K562 (cell line): ENCODE measurements at regions not wholly inside any gene's neighbourhood (a gene's known extent, or its start where the extent isn't known, plus 50 kb on each side); places are given as distances from the start of the nearest gene placed in this dataset.

Experiments
- ATAC-seq: fragments of 200-7000 bp; cut with Tn5 transposase; 3 replicates; pipeline ENCODE4 v1.9.1; 2020; ENCODE audit warnings: moderate library complexity
- BruUV-seq: library from RNA; stranded (reverse); fragments of 400-500 nt; replicated peaks from 2 replicates; lab custom pipeline; 2021; lab: Mats Ljungman, UMichigan
- CTCF ChIA-PET: fragments of 300-600 bp; formaldehyde crosslinking; extraction: SDS; loops from one replicate; lab custom pipeline; 2021; ENCODE audit warnings: low intra/inter-chr PET ratio; lab: Yijun Ruan, JAX
- POLR2A ChIA-PET: fragments of 300-600, 350-650 bp; sonication (Branson Sonifier 250); formaldehyde crosslinking; extraction: SDS; loops from one replicate; lab custom pipeline; 2021; ENCODE audit warnings: antibody characterized with exemption, inconsistent platforms; lab: Yijun Ruan, JAX
- DNase-seq, 4 experiments: peaks; one replicate each; pipeline versions ENCODE4 v3.0.0 to v3.0.0-alpha.2; 2011 to 2018; ENCODE audit warnings: low spot score in 3 of 4, mixed read lengths in 3 of 4; ENCODE audit errors: extremely low read depth in 1 of 4
- FAIRE-seq: peaks from 2 replicates; lab custom pipeline; 2011; peaks lifted over from hg19 to GRCh38; lab: Jason Lieb, UNC
- H2AFZ ChIP-seq: 2 replicates; pipeline ENCODE4 v1.6.0; 2011; ENCODE audit warnings: low read depth, low read length, control low read depth, inconsistent platforms
- H3K27ac ChIP-seq: fragments of 200-600 bp; 3 replicates; pipeline ENCODE4 v1.8.0; 2011; ENCODE audit warnings: low read depth, mild to moderate bottlenecking, control low read depth, inconsistent platforms, low read length, moderate library complexity, mixed read lengths; ENCODE audit errors: extremely low read depth
- H3K27me3 ChIP-seq, 2 experiments: fragments of 300-600 bp in 1 of 2; 2 replicates in 1 of 2; 3 replicates in 1 of 2; pipeline versions ENCODE4 v1.6.0 to v1.8.0; 2011; ENCODE audit warnings: inconsistent platforms in 2 of 2, low read length in 2 of 2, mild to moderate bottlenecking in 1 of 2, mixed read lengths in 1 of 2, moderate library complexity in 1 of 2; ENCODE audit not compliant: control insufficient read depth in 2 of 2, insufficient read depth in 2 of 2
- H3K36me3 ChIP-seq: fragments of 300-600 bp; 3 replicates; pipeline ENCODE4 v1.8.0; 2011; ENCODE audit warnings: mild to moderate bottlenecking, low read length, inconsistent platforms; ENCODE audit not compliant: control insufficient read depth, insufficient read depth
- H3K4me1 ChIP-seq, 2 experiments: fragments of 200-600 bp in 1 of 2; replicated peaks in 1 of 2; 2 replicates in 1 of 2; 3 replicates in 1 of 2; pipeline versions ENCODE4 v1.5.1 to v1.8.0; 2011; ENCODE audit warnings: inconsistent platforms in 2 of 2, low read length in 2 of 2, mild to moderate bottlenecking in 1 of 2, mixed read lengths in 1 of 2, moderate library complexity in 1 of 2; ENCODE audit not compliant: control insufficient read depth in 2 of 2, insufficient read depth in 2 of 2
- H3K4me2 ChIP-seq: 2 replicates; pipeline ENCODE4 v1.6.1; 2011; ENCODE audit warnings: low read length, control low read depth, inconsistent platforms, mixed read lengths; ENCODE audit not compliant: insufficient read depth
- H3K4me3 ChIP-seq: fragments of 200-600 bp; sonication (generic), shearing (Covaris generic); 2 replicates; pipeline ENCODE4 v1.5.1; 2016; ENCODE audit warnings: control low read depth, inconsistent platforms
- H3K79me2 ChIP-seq: fragments of 200-600 bp; 3 replicates; pipeline ENCODE4 v1.8.0; 2011; ENCODE audit warnings: low read length, inconsistent platforms; ENCODE audit not compliant: control insufficient read depth, insufficient read depth
- H3K9ac ChIP-seq, 2 experiments: 2 replicates each; pipeline versions ENCODE4 v1.6.0 to v1.6.1; 2011; ENCODE audit warnings: low read depth in 2 of 2, low read length in 2 of 2, control low read depth in 1 of 2, inconsistent platforms in 1 of 2, mild to moderate bottlenecking in 1 of 2, mixed read lengths in 1 of 2; ENCODE audit not compliant: insufficient read depth in 1 of 2
- H3K9me1 ChIP-seq: one replicate; pipeline ENCODE4 v1.6.0; 2011; ENCODE audit warnings: inconsistent platforms, mild to moderate bottlenecking, low read length, moderate library complexity; ENCODE audit not compliant: control insufficient read depth, insufficient read depth
- H3K9me3 ChIP-seq: replicated peaks from 2 replicates; pipeline ENCODE4 v1.5.1; 2011; ENCODE audit warnings: low read depth, low read length, inconsistent platforms; ENCODE audit not compliant: control insufficient read depth, insufficient read depth
- H4K20me1 ChIP-seq: replicated peaks from 2 replicates; pipeline ENCODE4 v1.6.1; 2011; ENCODE audit warnings: low read length, inconsistent platforms, mixed read lengths; ENCODE audit not compliant: control insufficient read depth, insufficient read depth
- CTCFL ChIP-seq: IDR thresholded peaks from 2 replicates; pipeline ENCODE4 v1.6.1; 2011; ENCODE audit warnings: borderline replicate concordance, low read depth, mild to moderate bottlenecking, moderate library complexity, low read length; ENCODE audit not compliant: insufficient read depth, poor library complexity, severe bottlenecking
- NFIX ChIP-seq: fragments of 250-450 bp; sonication (Bioruptor Pico); IDR thresholded peaks from 2 replicates; pipeline ENCODE4 v1.4.0; 2020; ENCODE audit warnings: low read depth, mild to moderate bottlenecking, moderate library complexity
- TFE3 ChIP-seq: fragments of 450-650 bp; formaldehyde crosslinking; IDR thresholded peaks from 2 replicates; pipeline ENCODE4 v1.4.0; 2020; ENCODE audit warnings: mild to moderate bottlenecking, mixed read lengths
- in situ Hi-C: fragments of 300-500 bp; cut with MboI; formaldehyde crosslinking; loops from 4 replicates; pipeline ENCODE4 v1.15.0; 2018; ENCODE audit warnings: inconsistent platforms, mixed read lengths
- intact Hi-C: fragments of 100-400 bp; cut with micrococcal nuclease; formaldehyde crosslinking; loops from 2 replicates; pipeline ENCODE4 v1.14.2; 2022

- no TSS peak for BruUV-seq
- Histone ChIP-seq H3K27me3 (no peaks in the 10 kb centered on the region), H3K4me3 (no peak overlapping the region), H2AFZ (no peak overlapping the region), H3K4me2 (no peak overlapping the region), H3K4me1 (no peaks in the 10 kb centered on the region), H3K9me3 (no peaks in the 10 kb centered on the region), H3K79me2 (no peaks in the 10 kb centered on the region), H4K20me1 (no peaks in the 10 kb centered on the region), H3K9ac (no peak overlapping the region), H3K27ac (no peak overlapping the region), H3K9me1 (no peaks in the 10 kb centered on the region), H3K36me3 (no peaks in the 10 kb centered on the region)
- CTCF ChIA-PET: no interaction called here
- FAIRE-seq: no peak
- intact Hi-C loops: no loop called here
- POLR2A ChIA-PET: no interaction called here
- TF ChIP-seq TFE3 (CRISPR knock-in tag) (peak; percentile 36), CTCFL (no peak), NFIX (CRISPR knock-in tag) (no peak)
- no peak for DNase-seq
- in situ Hi-C loops: no loop called here
- ATAC-seq: no peak
Measured at GRCh38 chr3:178900029-178900646, 171.5 kb downstream of the ZMAT3 start.
